GM12872 (cell line): ENCODE measurements at regions not wholly inside any gene's neighbourhood (a gene's known extent, or its start where the extent isn't known, plus 50 kb on each side); places are given as distances from the start of the nearest gene placed in this dataset.

ENCODE experiments used
- TF ChIP-seq, protein P1 (sequence below): IDR thresholded peaks from 3 replicates; pipeline ENCODE4 v1.5.1; 2011; ENCODE audit warnings: low read depth, mild to moderate bottlenecking, low read length, moderate library complexity; ENCODE audit not compliant: insufficient read depth

DNA sequence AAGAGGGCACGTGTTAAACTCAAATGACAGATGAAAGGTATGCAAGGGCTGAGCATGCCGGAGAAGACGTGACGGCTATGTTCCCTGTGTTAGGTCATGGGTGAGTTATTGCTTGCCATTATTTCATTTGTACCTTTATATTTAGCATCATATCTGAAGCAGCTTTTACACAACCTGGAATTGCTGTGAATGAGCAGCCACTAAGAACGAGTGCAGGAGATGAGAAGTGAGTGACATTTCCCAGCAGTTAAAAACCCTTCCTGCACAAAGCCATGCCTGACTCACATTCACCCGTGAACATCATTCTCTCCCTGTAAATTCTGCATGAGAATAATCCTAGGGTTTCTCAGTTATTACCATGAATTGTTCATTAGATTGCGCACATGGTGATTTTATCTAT is 433.2 kb upstream of the ZFP42 start:
- TF ChIP-seq, protein P1, sequence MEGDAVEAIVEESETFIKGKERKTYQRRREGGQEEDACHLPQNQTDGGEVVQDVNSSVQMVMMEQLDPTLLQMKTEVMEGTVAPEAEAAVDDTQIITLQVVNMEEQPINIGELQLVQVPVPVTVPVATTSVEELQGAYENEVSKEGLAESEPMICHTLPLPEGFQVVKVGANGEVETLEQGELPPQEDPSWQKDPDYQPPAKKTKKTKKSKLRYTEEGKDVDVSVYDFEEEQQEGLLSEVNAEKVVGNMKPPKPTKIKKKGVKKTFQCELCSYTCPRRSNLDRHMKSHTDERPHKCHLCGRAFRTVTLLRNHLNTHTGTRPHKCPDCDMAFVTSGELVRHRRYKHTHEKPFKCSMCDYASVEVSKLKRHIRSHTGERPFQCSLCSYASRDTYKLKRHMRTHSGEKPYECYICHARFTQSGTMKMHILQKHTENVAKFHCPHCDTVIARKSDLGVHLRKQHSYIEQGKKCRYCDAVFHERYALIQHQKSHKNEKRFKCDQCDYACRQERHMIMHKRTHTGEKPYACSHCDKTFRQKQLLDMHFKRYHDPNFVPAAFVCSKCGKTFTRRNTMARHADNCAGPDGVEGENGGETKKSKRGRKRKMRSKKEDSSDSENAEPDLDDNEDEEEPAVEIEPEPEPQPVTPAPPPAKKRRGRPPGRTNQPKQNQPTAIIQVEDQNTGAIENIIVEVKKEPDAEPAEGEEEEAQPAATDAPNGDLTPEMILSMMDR: no peak

DNA sequence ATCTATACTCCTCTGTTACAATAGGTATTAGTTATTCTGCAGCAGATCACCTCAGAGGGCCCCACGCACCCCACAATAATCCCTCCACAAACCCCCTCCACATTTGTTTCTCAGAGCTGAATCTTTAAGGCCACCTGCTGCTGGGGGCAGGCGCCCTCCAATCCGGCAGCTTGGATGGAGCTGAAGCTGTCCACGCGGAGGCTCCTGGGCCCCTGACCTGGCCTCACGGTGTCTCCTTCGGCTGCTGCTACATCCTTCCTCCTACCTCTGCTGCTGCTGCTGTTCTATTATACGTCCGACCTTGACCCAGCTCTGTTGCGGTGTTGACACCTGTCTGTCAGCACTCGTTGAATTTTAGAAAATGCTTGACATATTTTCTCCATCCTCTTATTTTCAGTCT is 430.2 kb upstream of the ZFP42 start:
- TF ChIP-seq, protein P1: no peak

DNA sequence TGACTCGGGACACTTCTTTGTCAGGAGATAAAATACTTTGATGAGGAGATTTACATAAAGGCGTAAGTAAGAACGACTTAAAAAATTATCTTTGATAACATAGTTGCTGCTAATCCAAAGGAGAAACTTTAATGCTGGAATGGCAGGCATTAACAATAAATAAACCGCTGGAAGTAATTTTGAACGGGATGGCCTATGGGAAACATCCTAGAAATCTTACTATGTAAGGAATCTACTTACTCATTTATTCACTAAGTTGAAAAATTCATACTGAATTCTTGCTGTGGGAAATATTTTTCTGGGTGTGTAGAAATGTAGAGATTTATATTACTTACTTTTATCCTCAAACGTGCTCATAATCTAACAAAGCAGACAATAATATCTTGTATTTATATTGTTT is 425.7 kb upstream of the ZFP42 start:
- TF ChIP-seq, protein P1: no peak

DNA sequence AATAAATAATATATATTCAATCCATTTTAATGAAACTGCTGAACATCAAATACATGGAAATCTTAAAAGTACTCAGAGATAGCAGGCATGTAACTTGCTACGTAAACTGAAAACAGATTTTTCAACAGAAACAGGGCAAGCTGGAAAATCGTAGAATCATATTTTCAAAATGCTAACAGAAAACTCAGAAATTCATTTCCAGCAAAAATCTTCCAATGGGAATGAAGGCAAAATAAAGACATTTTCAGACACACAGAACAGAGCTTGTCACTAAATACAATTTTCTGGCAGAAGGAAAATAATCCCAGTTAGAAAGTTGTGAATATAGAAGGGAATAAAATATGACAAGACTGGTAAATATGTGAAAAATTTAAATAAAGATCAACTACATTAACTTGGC is 419.9 kb upstream of the ZFP42 start:
- TF ChIP-seq, protein P1: no peak

DNA sequence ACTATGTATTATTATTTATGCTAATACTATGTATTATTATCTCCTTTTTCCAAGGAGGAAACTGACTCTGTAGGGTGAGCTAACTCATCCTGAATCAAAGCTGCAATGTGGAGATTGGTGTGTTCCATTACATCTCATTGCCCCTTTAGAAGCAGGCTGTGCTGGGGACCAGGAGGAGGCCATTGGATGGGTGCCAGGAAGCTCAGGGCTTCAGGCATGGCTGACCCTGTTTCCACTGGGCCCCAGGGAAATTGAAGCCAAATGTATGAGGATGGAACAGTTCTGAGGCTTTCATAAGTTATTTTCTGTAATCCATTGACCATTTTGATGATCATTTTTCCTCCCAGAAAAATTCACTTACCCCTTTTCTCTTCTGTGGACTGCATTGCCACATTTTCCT is 418.8 kb upstream of the ZFP42 start:
- TF ChIP-seq, protein P1: no peak

GRCh38 chr4:187577941-187578480 is 417.6 kb upstream of the ZFP42 start:
- TF ChIP-seq, protein P1: no peak

GRCh38 chr4:187586892-187587291 is 408.7 kb upstream of the ZFP42 start:
- TF ChIP-seq, protein P1: no peak
